Liver (tissue), 8 donors: ENCODE measurements at regions not wholly inside any gene's neighbourhood (a gene's known extent, or its start where the extent isn't known, plus 50 kb on each side); places are given as distances from the start of the nearest gene placed in this dataset.

Experiments used
- DNase-seq: peaks from one replicate; pipeline ENCODE4 v3.0.0-alpha.2; 2017; ENCODE audit warnings: low spot score
- H3K27ac ChIP-seq, 2 donors: one replicate each; pipeline ENCODE4 v1.7.0; 2013; ENCODE audit warnings: inconsistent platforms in 2 of 2, low read length in 2 of 2, control low read depth in 1 of 2, low read depth in 1 of 2, mild to moderate bottlenecking in 1 of 2
- H3K27me3 ChIP-seq, 4 donors: one replicate each; pipeline versions ENCODE4 v1.6.1 to v1.7.0; 2013; ENCODE audit warnings: low read length in 3 of 4, inconsistent platforms in 1 of 4, mild to moderate bottlenecking in 1 of 4, moderate library complexity in 1 of 4; ENCODE audit not compliant: control insufficient read depth in 4 of 4, insufficient read depth in 4 of 4
- H3K36me3 ChIP-seq, 4 donors: one replicate each; pipeline versions ENCODE4 v1.6.1 to v1.7.0; 2013; ENCODE audit warnings: low read length in 3 of 4, mild to moderate bottlenecking in 3 of 4, low read depth in 1 of 4, moderate library complexity in 1 of 4; ENCODE audit not compliant: control insufficient read depth in 4 of 4, insufficient read depth in 3 of 4
- H3K4me1 ChIP-seq, 4 donors: one replicate each; pipeline versions ENCODE4 v1.6.1 to v1.7.0; 2013; ENCODE audit warnings: low read length in 3 of 4, mild to moderate bottlenecking in 3 of 4, moderate library complexity in 1 of 4; ENCODE audit not compliant: control insufficient read depth in 4 of 4, insufficient read depth in 4 of 4
- H3K4me3 ChIP-seq, 3 donors: one replicate each; pipeline versions ENCODE4 v1.6.1 to v1.7.0; 2013; ENCODE audit warnings: low read length in 3 of 3, control low read depth in 1 of 3, low read depth in 1 of 3, mild to moderate bottlenecking in 1 of 3
- H3K9ac ChIP-seq, 2 donors: one replicate each; pipeline ENCODE4 v1.7.0; 2013; ENCODE audit warnings: low read length in 2 of 2, mild to moderate bottlenecking in 2 of 2, moderate library complexity in 2 of 2, control low read depth in 1 of 2, low read depth in 1 of 2
- H3K9me3 ChIP-seq, 4 donors: one replicate each; pipeline versions ENCODE4 v1.6.1 to v1.7.0; 2013; ENCODE audit warnings: low read length in 3 of 4; ENCODE audit not compliant: control insufficient read depth in 4 of 4
- ATF3 ChIP-seq: IDR thresholded peaks from 2 replicates; pipeline ENCODE4 v1.6.1; 2016; ENCODE audit warnings: antibody characterized with exemption
- CTCF ChIP-seq: fragments of 150-350 bp; IDR thresholded peaks from 2 replicates; pipeline ENCODE4 v1.5.1; 2017; ENCODE audit warnings: improper control_type of control experiment, low read depth, low read length; ENCODE audit not compliant: missing input control
- FOXA1 ChIP-seq: IDR thresholded peaks from 2 replicates; pipeline ENCODE4 v1.6.1; 2016; ENCODE audit warnings: antibody characterized with exemption
- FOXA2 ChIP-seq: IDR thresholded peaks from 2 replicates; pipeline ENCODE4 v1.6.1; 2016; ENCODE audit warnings: antibody characterized with exemption
- GABPA ChIP-seq, 2 donors: IDR thresholded peaks in 1 of 2; conservative IDR thresholded peaks in 1 of 2; 2 replicates each; pipeline ENCODE4 v1.6.1; 2016; ENCODE audit warnings: antibody characterized with exemption in 2 of 2, mild to moderate bottlenecking in 1 of 2, moderate library complexity in 1 of 2
- HNF4A ChIP-seq, 2 donors: conservative IDR thresholded peaks; 2 replicates each; pipeline ENCODE4 v1.6.1; 2016; ENCODE audit warnings: antibody characterized with exemption in 2 of 2, mild to moderate bottlenecking in 2 of 2
- HNF4G ChIP-seq: IDR thresholded peaks from 2 replicates; pipeline ENCODE4 v1.6.1; 2016; ENCODE audit warnings: antibody characterized with exemption
- JUND ChIP-seq, 2 donors: IDR thresholded peaks; 2 replicates each; pipeline ENCODE4 v1.6.1; 2016; ENCODE audit warnings: antibody characterized with exemption in 2 of 2
- MAX ChIP-seq: IDR thresholded peaks from 2 replicates; pipeline ENCODE4 v1.6.1; 2016; ENCODE audit warnings: antibody characterized with exemption
- NR2F2 ChIP-seq: IDR thresholded peaks from 2 replicates; pipeline ENCODE4 v1.6.1; 2016; ENCODE audit warnings: antibody characterized with exemption
- RAD21 ChIP-seq, 2 donors: IDR thresholded peaks; 2 replicates each; pipeline ENCODE4 v1.6.1; 2016; ENCODE audit warnings: antibody characterized with exemption in 2 of 2, mild to moderate bottlenecking in 2 of 2
- REST ChIP-seq: IDR thresholded peaks from 2 replicates; pipeline ENCODE4 v1.6.1; 2016; ENCODE audit warnings: antibody characterized with exemption, mild to moderate bottlenecking
- SP1 ChIP-seq: IDR thresholded peaks from 2 replicates; pipeline ENCODE4 v1.6.1; 2018; ENCODE audit warnings: antibody characterized with exemption, mild to moderate bottlenecking
- TAF1 ChIP-seq: conservative IDR thresholded peaks from 2 replicates; pipeline ENCODE4 v1.6.1; 2016; ENCODE audit warnings: antibody characterized with exemption, mild to moderate bottlenecking
- YY1 ChIP-seq: IDR thresholded peaks from 2 replicates; pipeline ENCODE4 v1.6.1; 2016; ENCODE audit warnings: antibody characterized with exemption, mild to moderate bottlenecking
- ZBTB33 ChIP-seq: IDR thresholded peaks from 2 replicates; pipeline ENCODE4 v1.6.1; 2016; ENCODE audit warnings: antibody characterized with exemption
- WGBS: extraction: QIAGEN DNeasy Blood & Tissue Kit; methylation state at CpG from one replicate; pipeline ENCODE4 v1.1.7; 2013; 5-methylcytosine and 5-hydroxymethylcytosine counted together
- donor health status: healthy.
- donor health status: healthy.
- donor health status: healthy.
- donor health status: healthy.
- donor health status: healthy.

- Histone ChIP-seq H3K9me3 (no peaks in the 10 kb centered on the region), H3K4me3 (no peak overlapping the region), H3K27ac (no peak overlapping the region), H3K9ac (no peak overlapping the region), H3K4me1 (peaks cover 0 to under 1% (median under 1%) of the 10 kb centered on the region in 4 donors), H3K36me3 (no peaks in the 10 kb centered on the region), H3K27me3 (no peaks in the 10 kb centered on the region)
- TF ChIP-seq FOXA2 = no peak
- TF ChIP-seq CTCF = no peak
- TF ChIP-seq GABPA (IDR thresholded peaks at IDR 0.05 in 1 of 2, conservative IDR thresholded peaks at IDR 0.05 in 1 of 2) = no peak
- no peak for TF ChIP-seq FOXA1
- DNase-seq = no peak
- WGBS = 97% methylated on average over 2 of the region's 2 CpGs
Observed at GRCh38 chr12:46499901-46500300, 127.3 kb upstream of the SLC38A2 start.

- H3K9ac ChIP-seq = no peak overlapping the region
- no peaks in the 10 kb centered on the region for H3K36me3 ChIP-seq
- no peaks in the 10 kb centered on the region for H3K9me3 ChIP-seq
- DNase-seq = no peak
- WGBS = 97% methylated on average over 1 of the region's 1 CpG
- no peaks in the 10 kb centered on the region for H3K27me3 ChIP-seq
- no peak overlapping the region for H3K27ac ChIP-seq
- H3K4me1 ChIP-seq = peaks cover 3 to 7% (median 5%) of the 10 kb centered on the region in 4 donors
- H3K4me3 ChIP-seq = no peak overlapping the region
- TF ChIP-seq MAX = no peak
- no peak for TF ChIP-seq SP1
- no peak for TF ChIP-seq REST
- no peak for TF ChIP-seq JUND (IDR thresholded peaks at IDR 0.05)
- TF ChIP-seq ATF3 = no peak
- no peak for TF ChIP-seq RAD21 (IDR thresholded peaks at IDR 0.05)
- TF ChIP-seq GABPA (IDR thresholded peaks at IDR 0.05 in 1 of 2, conservative IDR thresholded peaks at IDR 0.05 in 1 of 2) = no peak
- TF ChIP-seq FOXA1 = no peak
- no peak for TF ChIP-seq FOXA2
- TF ChIP-seq HNF4G = no peak
- no peak for TF ChIP-seq TAF1
- TF ChIP-seq ZBTB33 = no peak
- no peak for TF ChIP-seq NR2F2
- no peak for TF ChIP-seq HNF4A (conservative IDR thresholded peaks at IDR 0.05)
- TF ChIP-seq YY1 = no peak
Observed at GRCh38 chr12:46499226-46499625, 126.7 kb upstream of the SLC38A2 start.
